Neural cell (in vitro differentiated cells): ENCODE measurements at regions not wholly inside any gene's neighbourhood (a gene's known extent, or its start where the extent isn't known, plus 50 kb on each side); places are given as distances from the start of the nearest gene placed in this dataset.

Experiments used
- H2AFZ ChIP-seq: fragments of 200-600, 300-800 bp; sonication (generic), shearing (Covaris generic); 2 replicates; pipeline ENCODE4 v1.6.0; 2014; ENCODE audit warnings: low read depth, mild to moderate bottlenecking, antibody characterized with exemption, low read length, moderate library complexity
- H3F3A ChIP-seq: fragments of 200-600 bp; shearing (Covaris generic); 2 replicates; pipeline ENCODE4 v1.6.1; 2016; ENCODE audit warnings: mild to moderate bottlenecking, moderate library complexity, mixed read lengths, antibody characterized with exemption, low read length; ENCODE audit not compliant: insufficient read depth, poor library complexity, severe bottlenecking
- H3K27ac ChIP-seq: fragments of 200-600, 300-800 bp; sonication (generic), shearing (Covaris generic); 2 replicates; pipeline ENCODE4 v1.5.1; 2014; ENCODE audit warnings: mild to moderate bottlenecking, low read length, moderate library complexity
- H3K27me3 ChIP-seq: fragments of 300-800, 200-600 bp; sonication (generic), shearing (Covaris generic); 2 replicates; pipeline ENCODE4 v1.6.0; 2014; ENCODE audit warnings: mild to moderate bottlenecking, low read depth, low read length, moderate library complexity; ENCODE audit not compliant: insufficient read depth
- H3K36me3 ChIP-seq: fragments of 300-800, 200-600 bp; sonication (generic), shearing (Covaris generic); 2 replicates; pipeline ENCODE4 v1.5.1; 2014; ENCODE audit warnings: mild to moderate bottlenecking, antibody characterized with exemption, low read length, moderate library complexity; ENCODE audit not compliant: insufficient read depth
- H3K4me2 ChIP-seq: fragments of 300-800, 200-600 bp; sonication (generic), shearing (Covaris generic); 2 replicates; pipeline ENCODE4 v1.6.0; 2014; ENCODE audit warnings: mild to moderate bottlenecking, low read length
- H3K4me3 ChIP-seq: fragments of 300-800, 200-600 bp; sonication (generic), shearing (Covaris generic); 2 replicates; pipeline ENCODE4 v1.5.1; 2014; ENCODE audit warnings: mild to moderate bottlenecking, low read length, moderate library complexity
- H3K79me2 ChIP-seq: fragments of 200-600 bp; shearing (Covaris generic); replicated peaks from 2 replicates; pipeline ENCODE4 v1.6.0; 2014; ENCODE audit warnings: mild to moderate bottlenecking, low read length, moderate library complexity; ENCODE audit not compliant: insufficient read depth
- H3K9ac ChIP-seq: fragments of 300-800, 200-600 bp; sonication (generic), shearing (Covaris generic); 2 replicates; pipeline ENCODE4 v1.6.1; 2016; ENCODE audit warnings: mild to moderate bottlenecking, low read length, mixed read lengths
- H3K9me2 ChIP-seq: fragments of 200-600 bp; shearing (Covaris generic); 2 replicates; pipeline ENCODE4 v1.6.1; 2016; ENCODE audit warnings: mild to moderate bottlenecking, low read length, mixed read lengths; ENCODE audit not compliant: insufficient read depth
- H3K9me3 ChIP-seq: fragments of 200-600, 300-800 bp; sonication (generic), shearing (Covaris generic); 2 replicates; pipeline ENCODE4 v1.6.1; 2016; ENCODE audit warnings: mild to moderate bottlenecking, mixed run types, low read length, moderate library complexity, mixed read lengths
- H4K20me1 ChIP-seq: fragments of 200-600 bp; shearing (Covaris generic); 2 replicates; pipeline ENCODE4 v1.6.1; 2016; ENCODE audit warnings: mild to moderate bottlenecking, mixed run types; ENCODE audit not compliant: insufficient read depth
- CTCF ChIP-seq: fragments of 450-650 bp; IDR thresholded peaks from 2 replicates; pipeline ENCODE4 v1.5.1; 2014; ENCODE audit warnings: antibody characterized with exemption, mild to moderate bottlenecking, moderate library complexity; ENCODE audit not compliant: poor library complexity, severe bottlenecking
- EP300 ChIP-seq: fragments of 450-650 bp; conservative IDR thresholded peaks from 2 replicates; pipeline ENCODE4 v1.6.1; 2014; ENCODE audit warnings: antibody characterized with exemption, mild to moderate bottlenecking, moderate library complexity; ENCODE audit not compliant: poor library complexity, severe bottlenecking
- EZH2 ChIP-seq: fragments of 200-600, 300-800 bp; shearing (Covaris generic), sonication (generic); IDR thresholded peaks from 2 replicates; pipeline ENCODE4 v1.6.1; 2014; ENCODE audit warnings: antibody characterized with exemption, low read length, borderline replicate concordance, mild to moderate bottlenecking; ENCODE audit not compliant: insufficient read depth, poor library complexity, severe bottlenecking
- MXI1 ChIP-seq: fragments of 450-650 bp; conservative IDR thresholded peaks from 2 replicates; pipeline ENCODE4 v1.6.1; 2014; ENCODE audit warnings: antibody characterized with exemption, mild to moderate bottlenecking; ENCODE audit not compliant: poor library complexity, severe bottlenecking
- POLR2AphosphoS5 ChIP-seq: IDR thresholded peaks from 2 replicates; pipeline ENCODE4 v1.6.1; 2012
- RAD21 ChIP-seq: fragments of 450-650 bp; conservative IDR thresholded peaks from 2 replicates; pipeline ENCODE4 v1.6.1; 2014; ENCODE audit warnings: antibody characterized with exemption, mild to moderate bottlenecking, moderate library complexity
- REST ChIP-seq: IDR thresholded peaks from 2 replicates; pipeline ENCODE4 v1.6.1; 2012; ENCODE audit warnings: borderline replicate concordance
- SMC3 ChIP-seq: fragments of 450-650 bp; conservative IDR thresholded peaks from 2 replicates; pipeline ENCODE4 v1.6.1; 2014; ENCODE audit warnings: antibody characterized with exemption, mild to moderate bottlenecking, moderate library complexity; ENCODE audit not compliant: poor library complexity
- TAF1 ChIP-seq: IDR thresholded peaks from 2 replicates; pipeline ENCODE4 v1.6.1; 2012; ENCODE audit warnings: low read depth

DNA sequence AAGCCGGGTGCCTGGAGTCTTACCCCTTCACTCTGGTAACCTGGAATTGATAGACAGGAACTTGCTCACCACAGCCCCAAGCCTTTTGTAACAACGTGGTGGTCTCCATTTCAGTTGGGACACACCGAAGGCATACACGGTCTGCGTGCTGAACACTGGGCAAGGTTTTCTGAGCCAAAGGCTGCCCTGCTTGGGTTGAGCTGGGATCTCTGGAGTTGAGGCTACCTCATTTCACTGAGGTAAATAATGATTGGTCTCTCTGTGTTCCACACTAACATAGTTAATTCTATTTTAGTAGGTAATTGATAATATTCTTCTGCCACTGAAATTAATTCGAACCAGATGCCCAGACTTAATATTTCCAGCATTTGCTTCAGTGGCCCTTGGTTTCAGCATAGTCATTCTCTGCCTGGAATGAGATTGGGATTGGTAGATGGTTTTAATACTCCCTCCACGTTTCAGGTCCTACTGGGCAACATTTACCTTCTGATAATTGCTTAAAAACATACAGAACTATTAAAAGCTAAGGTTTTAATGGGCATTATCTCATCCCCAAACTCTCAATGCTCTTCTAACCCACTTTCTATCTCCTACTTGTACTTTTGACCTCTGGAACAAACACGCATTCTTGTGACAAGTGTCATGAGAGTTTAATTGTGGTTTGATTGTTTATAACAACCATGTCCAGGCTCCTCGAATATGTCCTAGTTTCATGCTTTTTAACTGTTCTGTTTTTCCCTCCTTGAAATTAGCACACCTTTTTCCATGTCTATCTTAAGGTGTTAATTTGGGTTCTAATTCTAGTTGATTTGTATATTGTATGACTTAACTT, 202.3 kb upstream of the KLF6 start:
- Histone ChIP-seq H4K20me1 (no peaks in the 10 kb centered on the region), H3K4me2 (no peak overlapping the region), H3K9ac (no peak overlapping the region), H3K27ac (no peak overlapping the region), H3F3A (no peaks in the 10 kb centered on the region), H3K36me3 (no peaks in the 10 kb centered on the region), H3K79me2 (no peaks in the 10 kb centered on the region), H3K27me3 (no peaks in the 10 kb centered on the region), H3K9me2 (no peaks in the 10 kb centered on the region), H2AFZ (no peak overlapping the region), H3K9me3 (no peaks in the 10 kb centered on the region), H3K4me3 (no peak overlapping the region)
- TF ChIP-seq MXI1 (no peak), EZH2 (no peak), EP300 (no peak), CTCF (no peak), POLR2AphosphoS5 (no peak), TAF1 (no peak), RAD21 (no peak), REST (no peak), SMC3 (no peak)

DNA sequence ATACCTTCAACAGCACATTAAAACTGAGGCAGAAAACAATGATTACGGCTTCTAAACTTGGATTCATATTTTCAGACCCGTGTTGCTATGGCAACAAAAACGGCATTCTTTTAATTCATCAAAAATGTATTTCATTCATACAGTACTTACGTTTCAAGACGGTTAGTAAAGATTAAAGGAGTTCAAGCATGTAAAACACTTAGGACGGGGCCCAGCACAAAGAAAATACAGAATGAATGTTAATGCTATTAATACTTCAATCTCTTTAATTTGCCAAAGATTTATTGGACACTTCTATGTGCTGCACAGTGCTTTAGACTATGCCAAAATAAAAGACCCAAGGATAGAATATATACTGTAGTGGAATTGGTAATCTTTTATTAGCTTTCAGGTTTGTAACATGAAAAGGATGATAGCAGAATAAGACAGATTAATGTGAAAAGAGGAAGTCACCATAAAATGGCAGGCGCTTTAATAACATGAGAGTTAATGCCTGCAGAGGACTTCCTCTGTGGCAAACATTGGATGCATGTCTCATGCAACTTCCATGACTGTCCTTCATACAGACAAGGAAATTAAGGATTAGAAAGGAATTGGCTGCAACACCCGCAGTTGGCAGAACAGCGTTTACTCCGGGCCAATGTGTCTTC, 201.6 kb upstream of the KLF6 start:
- no peak for TF ChIP-seq EP300
- TF ChIP-seq TAF1 = no peak
- no peak for TF ChIP-seq MXI1
- TF ChIP-seq SMC3 = no peak
- no peaks in the 10 kb centered on the region for H3K27me3 ChIP-seq
- H3K27ac ChIP-seq = no peak overlapping the region
- no peaks in the 10 kb centered on the region for H3K79me2 ChIP-seq
- no peaks in the 10 kb centered on the region for H3K9me2 ChIP-seq
- H3F3A ChIP-seq = no peaks in the 10 kb centered on the region
- no peak overlapping the region for H3K4me3 ChIP-seq
- H2AFZ ChIP-seq = no peak overlapping the region
- no peak overlapping the region for H3K9ac ChIP-seq
- no peak overlapping the region for H3K4me2 ChIP-seq
- no peaks in the 10 kb centered on the region for H4K20me1 ChIP-seq
- no peaks in the 10 kb centered on the region for H3K9me3 ChIP-seq
- H3K36me3 ChIP-seq = no peaks in the 10 kb centered on the region
